ELF-1 (cell line): ENCODE measurements at regions not wholly inside any gene's neighbourhood (a gene's known extent, or its start where the extent isn't known, plus 50 kb on each side); places are given as distances from the start of the nearest gene placed in this dataset.
"Not testable (repeated sequence)": the region's sequence is repeated elsewhere in the genome, so short reads cannot be mapped to it uniquely, and the experiment has no call there.

Experiments
- DNase-seq: peaks from one replicate; pipeline ENCODE4 v3.0.0-alpha.2; 2016; ENCODE audit warnings: low read depth, low spot score

DNA sequence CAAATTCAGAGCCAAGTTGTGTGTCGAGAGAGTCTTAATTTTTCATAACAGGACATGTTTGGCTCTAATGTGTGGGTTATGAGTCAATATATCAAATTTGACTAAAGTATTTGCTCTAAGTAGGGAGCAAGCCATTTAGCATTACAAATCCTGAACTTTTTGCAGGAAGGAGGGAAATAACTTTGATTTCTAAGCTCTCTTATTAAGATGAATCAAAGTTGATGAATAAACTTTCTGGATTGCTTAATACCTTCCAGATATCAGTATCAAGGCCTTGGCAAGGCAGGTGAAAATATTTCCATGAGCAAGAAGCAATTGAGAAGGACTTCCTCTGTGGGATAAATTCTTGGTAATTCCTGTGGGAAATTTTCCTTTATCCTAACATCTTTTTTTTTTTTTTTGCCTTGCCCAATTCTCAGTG is 258.8 kb downstream of the AHR start:
- no peak for DNase-seq

- DNase-seq, result no peak
These were observed 259.7 kb downstream of the AHR start for GRCh38 chr7:17558135-17558534.

DNA sequence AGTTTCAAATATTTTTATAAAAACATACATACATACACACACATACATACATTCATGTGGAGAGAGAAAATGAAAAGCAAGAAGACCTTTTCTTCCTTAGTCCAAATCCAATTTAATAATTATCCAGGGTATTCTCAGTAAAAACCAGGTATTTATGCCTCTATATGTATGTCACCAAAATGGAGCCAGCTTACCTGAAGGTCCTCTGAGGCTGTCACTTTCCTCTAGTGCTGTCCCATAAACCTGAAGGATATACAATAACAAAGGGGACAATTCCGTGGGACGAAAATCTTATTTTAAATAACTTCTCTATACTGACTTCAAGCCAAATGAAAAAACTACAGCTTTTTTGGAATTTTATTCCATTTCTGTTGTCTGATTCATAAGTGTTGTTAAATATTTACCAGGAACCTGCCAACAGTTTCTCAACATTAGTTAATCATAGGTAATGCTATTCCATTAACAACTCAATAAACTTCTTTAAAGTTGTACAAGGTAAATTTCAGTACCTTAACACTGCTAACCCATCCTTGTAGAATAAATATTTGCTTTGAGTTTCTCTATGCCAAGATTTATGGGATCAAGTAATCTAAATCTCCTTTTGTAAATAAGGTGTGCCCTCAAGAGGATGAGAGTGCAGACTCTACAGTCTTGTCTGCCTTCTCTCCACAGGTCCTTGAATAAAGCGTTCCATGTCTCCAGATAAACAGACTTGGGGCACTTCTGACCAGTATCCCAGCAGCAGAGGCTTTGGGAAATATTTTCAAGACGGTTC is 260.3 kb downstream of the AHR start:
- no peak for DNase-seq

- DNase-seq, result no peak
These were observed 260.9 kb downstream of the AHR start for GRCh38 chr7:17559388-17559787.

GRCh38 chr7:17560516-17560915 is 262.1 kb downstream of the AHR start:
- no peak for DNase-seq

DNA sequence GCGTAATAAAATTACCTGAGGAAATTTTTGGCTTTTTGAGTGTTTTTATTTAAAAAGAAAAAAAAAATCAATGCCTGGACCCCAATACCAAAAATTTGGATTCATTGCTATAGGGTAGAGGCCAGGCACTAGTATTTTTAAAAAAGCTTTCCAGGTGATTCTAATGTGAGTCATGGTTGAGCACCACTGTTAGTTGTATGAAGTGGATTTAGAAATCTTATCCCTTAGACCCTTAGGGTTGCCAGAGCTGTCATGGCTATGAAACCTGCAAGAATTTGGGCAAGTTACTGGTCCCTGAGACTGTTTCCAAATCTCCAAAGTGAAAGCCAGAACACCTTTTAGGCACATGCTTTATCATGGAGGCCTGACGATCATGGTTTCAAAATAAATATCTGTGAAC is 262.5 kb downstream of the AHR start:
- no peak for DNase-seq

DNA sequence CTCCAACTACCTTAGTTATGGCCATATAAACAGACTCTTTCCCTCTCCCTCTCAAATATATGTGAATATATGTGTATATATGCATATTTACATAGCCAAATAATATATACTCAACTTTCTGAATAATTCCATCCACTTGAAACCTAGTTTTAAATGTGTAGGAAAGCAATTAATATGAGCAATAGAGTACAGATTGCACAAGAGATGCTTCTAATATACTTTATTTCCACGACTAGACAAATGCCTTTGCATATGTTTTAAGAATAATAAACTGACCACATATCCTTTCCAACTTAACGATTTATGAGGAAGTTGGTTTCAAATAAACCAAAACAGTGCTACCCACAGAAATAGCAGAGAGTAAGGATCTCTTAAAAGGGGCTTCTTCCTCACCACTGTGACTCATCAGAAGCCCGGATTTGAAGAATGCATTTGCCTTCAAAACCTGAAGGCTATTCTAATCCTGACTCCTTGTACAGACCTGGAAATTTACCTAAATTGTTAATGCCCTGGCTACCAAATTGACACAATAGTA is 266.3 kb downstream of the AHR start:
- DNase-seq, result no peak

GRCh38 chr7:17580141-17580540 is 281.7 kb downstream of the AHR start:
- no peak for DNase-seq

DNA sequence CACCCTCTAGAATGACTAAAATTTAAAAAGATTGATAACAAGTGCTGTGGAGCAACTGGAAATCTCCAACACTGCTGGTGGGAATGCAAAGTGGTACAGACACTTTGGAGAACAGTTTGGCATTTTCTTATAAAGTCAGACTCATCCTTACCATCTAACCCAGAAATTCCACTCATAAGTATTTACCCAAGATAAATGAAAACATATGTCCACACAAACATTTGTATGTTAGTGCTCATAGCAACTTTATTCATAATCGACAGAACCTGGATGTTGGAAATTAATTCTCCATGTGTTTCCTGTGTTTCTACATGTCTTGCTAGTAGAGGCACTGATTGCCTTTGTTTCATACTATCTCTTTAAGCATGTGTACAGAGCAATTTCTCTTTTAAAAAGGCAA is 282.4 kb downstream of the AHR start:
- DNase-seq, result no peak

DNA sequence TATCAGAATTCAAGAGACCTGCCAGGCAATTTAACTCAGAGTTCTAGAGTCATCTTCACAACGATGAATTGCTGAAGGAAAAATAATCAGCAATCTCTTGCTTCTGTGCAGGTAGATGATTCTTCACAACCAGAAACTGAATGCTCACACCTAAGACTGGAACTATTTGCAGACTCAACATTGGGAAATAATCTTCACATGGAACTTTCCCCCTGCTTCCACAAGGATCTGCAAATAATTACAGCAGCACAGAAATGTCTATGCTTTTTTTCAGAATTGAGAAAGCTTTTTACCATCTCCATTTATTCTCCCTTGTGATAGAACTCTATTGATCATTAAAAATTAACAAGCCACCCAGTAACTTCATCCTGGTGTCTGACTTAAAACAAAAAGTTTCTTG is 282.8 kb downstream of the AHR start:
- DNase-seq, result no peak

- not testable (repeated sequence) for DNase-seq
These were observed 284.2 kb downstream of the AHR start for GRCh38 chr7:17582696-17583095.

- no peak for DNase-seq
These were observed 285.3 kb downstream of the AHR start for GRCh38 chr7:17583786-17584185.

DNA sequence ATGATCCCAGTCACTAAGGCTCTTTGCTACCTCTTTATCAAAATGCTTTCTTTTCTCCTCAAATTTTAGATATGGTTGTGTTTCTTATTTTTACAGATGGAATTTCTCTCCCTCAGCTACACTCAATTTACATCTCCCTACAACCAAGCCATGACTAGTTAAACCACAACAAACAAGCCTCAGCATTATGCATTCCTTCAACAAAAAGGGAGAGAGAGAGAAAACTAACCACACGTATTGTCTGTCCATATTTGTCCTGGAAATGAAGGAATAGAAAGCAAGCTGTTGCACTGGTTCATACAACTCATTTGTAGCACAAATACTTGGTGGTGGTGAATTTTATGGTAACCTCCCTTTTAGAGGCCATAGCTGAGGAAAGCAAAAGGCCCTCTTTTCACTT is 286.4 kb downstream of the AHR start:
- no peak for DNase-seq

- DNase-seq, result no peak
These were observed 288.3 kb downstream of the AHR start for GRCh38 chr7:17586711-17587110.

DNA sequence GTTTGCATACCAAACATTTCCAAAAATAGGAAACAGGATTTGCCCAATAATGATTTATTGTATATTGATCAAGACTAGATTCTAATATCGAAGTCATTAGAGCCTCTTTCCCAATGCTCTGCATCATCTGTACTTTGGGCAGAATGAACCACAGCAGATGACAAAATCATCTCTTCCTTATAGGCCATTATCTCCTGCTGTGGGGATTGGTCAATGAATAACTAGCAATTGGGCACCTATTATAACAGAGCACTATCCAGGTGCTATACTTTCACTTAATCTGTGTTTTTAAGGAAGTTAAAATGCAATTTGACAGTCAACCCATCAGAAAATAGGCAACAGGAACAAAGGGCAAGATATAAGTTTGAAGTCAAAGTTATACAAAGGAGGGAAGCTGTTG is 290.3 kb downstream of the AHR start:
- no peak for DNase-seq

DNA sequence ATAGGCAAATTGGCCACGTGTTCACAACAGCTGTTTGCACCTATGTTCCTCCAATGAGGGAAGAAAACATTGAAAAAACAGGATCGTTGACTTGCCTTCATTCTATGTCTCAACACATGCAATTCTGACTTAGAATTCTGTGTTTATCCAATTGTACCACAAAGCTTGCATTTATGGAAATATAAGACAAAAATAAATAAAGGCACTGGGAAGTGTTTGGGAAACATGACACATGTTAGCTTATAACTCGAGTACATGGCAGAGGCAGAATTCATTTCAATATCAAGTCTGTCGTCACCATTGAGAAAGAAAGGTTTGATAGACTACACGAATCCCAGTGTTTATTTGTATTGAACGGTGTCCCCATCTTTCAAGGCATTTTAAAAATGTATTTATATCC is 291.2 kb downstream of the AHR start:
- no peak for DNase-seq

DNA sequence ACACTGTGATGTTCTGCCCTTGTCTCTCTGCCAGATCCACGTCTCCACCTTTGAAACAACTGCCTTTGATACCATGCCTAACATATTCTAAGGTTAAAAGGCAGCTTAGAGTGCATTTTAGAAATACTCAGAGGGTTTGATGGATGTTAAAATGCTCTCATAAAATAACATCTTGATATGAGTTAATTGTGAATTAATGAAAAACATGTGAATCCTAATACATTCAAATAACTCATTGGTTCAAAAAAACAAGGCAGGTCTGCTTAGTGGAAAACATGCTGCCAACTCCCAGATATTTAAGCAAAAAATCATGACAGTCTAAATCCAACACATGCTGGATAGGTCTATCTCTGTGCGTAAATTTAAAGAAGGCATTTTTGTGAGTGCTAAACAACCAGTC is 291.8 kb downstream of the AHR start:
- DNase-seq, result no peak

- no peak for DNase-seq
These were observed 295.5 kb downstream of the AHR start for GRCh38 chr7:17593819-17594419.

DNA sequence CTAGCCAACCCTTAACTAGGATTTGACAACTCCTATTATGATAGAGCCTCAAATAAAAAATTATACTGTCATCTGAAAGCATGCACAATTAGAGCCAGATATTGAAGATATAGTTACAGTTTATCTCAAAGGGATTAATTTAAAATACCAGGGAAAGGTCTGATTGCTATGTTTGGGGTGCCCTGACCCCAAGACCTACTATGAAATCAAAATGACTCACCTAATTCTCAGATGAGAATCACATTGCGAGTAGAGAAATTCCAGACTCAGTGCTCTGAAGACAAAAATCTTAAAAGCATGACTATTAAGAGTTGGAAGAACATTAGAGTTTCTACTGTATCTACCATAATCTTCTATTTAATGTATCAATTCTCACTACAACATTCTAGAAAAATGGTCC is 297.1 kb downstream of the AHR start:
- no peak for DNase-seq

GRCh38 chr7:17598305-17598704 is 299.9 kb downstream of the AHR start:
- no peak for DNase-seq

GRCh38 chr7:17598846-17599245 is 300.4 kb downstream of the AHR start:
- no peak for DNase-seq

DNA sequence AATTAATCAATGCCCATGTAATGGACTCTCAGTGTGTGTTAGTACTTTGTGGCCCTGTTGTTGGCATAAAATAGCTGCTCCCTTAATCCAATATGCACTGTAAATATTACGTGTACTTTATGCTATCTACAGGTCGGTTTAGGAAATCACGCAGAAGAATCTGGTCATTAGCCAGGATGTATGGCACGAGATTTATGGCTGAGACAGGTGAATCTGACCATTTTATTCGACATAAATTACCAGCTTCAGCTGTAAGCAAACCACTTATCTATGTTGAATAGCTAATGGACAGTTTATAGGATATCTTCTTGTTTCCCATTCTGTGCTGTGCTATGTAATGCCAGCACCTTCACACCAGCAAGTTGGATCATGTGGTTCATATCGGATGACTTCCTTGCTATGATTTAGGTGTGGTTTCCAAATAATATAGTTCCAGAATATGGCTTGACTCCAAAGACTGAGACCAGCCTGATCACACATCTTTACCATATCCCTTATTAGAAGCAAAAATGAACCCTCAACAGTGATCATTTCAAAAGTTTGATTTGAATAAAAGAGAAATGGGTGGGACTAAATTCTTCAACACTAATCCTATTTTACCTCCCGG is 301.4 kb downstream of the AHR start:
- no peak for DNase-seq

DNA sequence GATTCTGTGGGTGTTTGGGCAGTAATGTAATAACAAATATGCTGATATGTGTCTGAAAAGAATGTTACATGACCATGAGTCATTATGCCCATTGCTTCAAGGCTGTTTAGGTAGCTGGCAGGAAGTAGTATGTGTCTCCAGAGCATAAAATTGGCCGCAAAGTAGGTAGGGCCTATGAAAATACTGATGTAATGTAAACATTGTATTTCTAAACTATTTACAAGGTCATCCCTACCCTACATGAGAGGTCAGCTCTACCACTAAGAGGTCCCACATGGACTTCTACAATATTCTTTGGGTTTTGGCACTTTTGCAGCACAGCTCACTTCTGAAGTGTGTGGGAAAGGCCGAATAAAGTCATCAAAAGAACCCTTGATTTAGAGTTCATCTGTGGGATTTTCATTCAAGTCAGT is 301.9 kb downstream of the AHR start:
- DNase-seq, result no peak
